ENCODE measurements at regions not wholly inside any gene's neighbourhood (a gene's known extent, or its start where the extent isn't known, plus 50 kb on each side); places are given as distances from the start of the nearest gene placed in this dataset.

DNA sequence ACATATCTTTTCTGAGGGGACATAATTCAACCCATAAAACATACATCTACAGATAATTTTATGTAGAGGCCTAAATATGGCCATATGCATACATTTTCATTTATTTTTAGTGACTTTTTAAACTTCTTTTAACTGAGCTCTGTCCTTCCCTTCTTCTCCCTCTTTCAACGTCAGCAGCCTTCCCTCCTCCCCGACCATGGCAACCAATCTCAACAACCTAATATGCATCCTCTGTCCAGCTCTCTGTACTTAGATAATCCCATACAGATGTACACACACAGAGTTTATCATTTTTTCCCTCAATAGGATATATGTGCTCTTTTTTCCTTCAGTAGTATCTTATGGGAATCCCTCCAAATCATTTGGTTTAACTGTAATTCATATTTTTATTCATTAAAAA lies 94.3 kb downstream of the CCDC71L start:
- Histone ChIP-seq H3K9me3 (no peaks in the 10 kb centered on the region), H3K27me3 (no peaks in the 10 kb centered on the region), H3K27ac (no peak overlapping the region), H3K4me1 (ENCODE audit: insufficient read depth) (no peaks in the 10 kb centered on the region), H3K36me3 (no peaks in the 10 kb centered on the region), H3K4me3 (no peak overlapping the region)
- 30 to 50% (median 38%) methylated on average over 2 of the region's 2 CpGs for WGBS, 3 donors
- TF ChIP-seq POLR2A (IDR thresholded peaks at IDR 0.05) (no peak), EP300 (IDR thresholded peaks at IDR 0.05) (no peak), CTCF (IDR thresholded peaks at IDR 0.05) (no peak)
- intact Hi-C loops (cut with DNase I) = no loop called here
- no peak for DNase-seq

DNA sequence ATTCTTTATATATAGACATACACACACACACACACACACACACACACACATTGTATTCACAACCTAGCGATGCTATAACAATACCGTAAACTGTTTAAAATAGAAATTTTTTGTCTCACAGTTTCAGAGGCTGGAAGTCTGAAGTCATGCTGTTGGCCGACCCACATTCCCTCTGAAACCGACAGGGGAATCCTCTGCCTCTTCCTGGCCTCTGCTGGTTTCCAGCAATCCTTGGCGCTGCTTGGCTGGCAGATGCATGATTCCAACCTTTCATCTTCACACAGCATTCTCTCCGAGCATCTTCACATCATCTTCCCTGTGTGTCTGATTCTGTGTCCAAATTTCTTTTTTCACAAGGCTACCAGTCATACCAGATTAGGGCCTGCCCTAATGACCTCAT lies 94.8 kb downstream of the CCDC71L start:
- Histone ChIP-seq H3K36me3 (no peaks in the 10 kb centered on the region), H3K4me3 (no peak overlapping the region), H3K4me1 (ENCODE audit: insufficient read depth) (no peaks in the 10 kb centered on the region), H3K27ac (no peak overlapping the region), H3K9me3 (no peaks in the 10 kb centered on the region), H3K27me3 (no peaks in the 10 kb centered on the region)
- intact Hi-C loops (cut with DNase I) = no loop called here
- TF ChIP-seq POLR2A (IDR thresholded peaks at IDR 0.05) (no peak), CTCF (IDR thresholded peaks at IDR 0.05) (no peak), EP300 (IDR thresholded peaks at IDR 0.05) (no peak)
- DNase-seq = no peak
- 74 to 81% (median 79%) methylated on average over 6 of the region's 6 CpGs for WGBS, 3 donors

- no peaks in the 10 kb centered on the region for H3K27me3 ChIP-seq
- H3K9me3 ChIP-seq = no peaks in the 10 kb centered on the region
- intact Hi-C loops (cut with DNase I) = no loop called here
- no peaks in the 10 kb centered on the region for H3K36me3 ChIP-seq
- H3K4me3 ChIP-seq = no peak overlapping the region
- H3K27ac ChIP-seq = no peak overlapping the region
- WGBS, 3 donors = 74 to 84% (median 81%) methylated on average over 1 of the region's 1 CpG
- H3K4me1 ChIP-seq (ENCODE audit: insufficient read depth) = no peaks in the 10 kb centered on the region
- DNase-seq = no peak
- TF ChIP-seq CTCF (IDR thresholded peaks at IDR 0.05) (no peak), POLR2A (IDR thresholded peaks at IDR 0.05) (no peak), EP300 (IDR thresholded peaks at IDR 0.05) (no peak)
These were observed 95.5 kb downstream of the CCDC71L start for GRCh38 chr7:106565428-106565827.

DNA sequence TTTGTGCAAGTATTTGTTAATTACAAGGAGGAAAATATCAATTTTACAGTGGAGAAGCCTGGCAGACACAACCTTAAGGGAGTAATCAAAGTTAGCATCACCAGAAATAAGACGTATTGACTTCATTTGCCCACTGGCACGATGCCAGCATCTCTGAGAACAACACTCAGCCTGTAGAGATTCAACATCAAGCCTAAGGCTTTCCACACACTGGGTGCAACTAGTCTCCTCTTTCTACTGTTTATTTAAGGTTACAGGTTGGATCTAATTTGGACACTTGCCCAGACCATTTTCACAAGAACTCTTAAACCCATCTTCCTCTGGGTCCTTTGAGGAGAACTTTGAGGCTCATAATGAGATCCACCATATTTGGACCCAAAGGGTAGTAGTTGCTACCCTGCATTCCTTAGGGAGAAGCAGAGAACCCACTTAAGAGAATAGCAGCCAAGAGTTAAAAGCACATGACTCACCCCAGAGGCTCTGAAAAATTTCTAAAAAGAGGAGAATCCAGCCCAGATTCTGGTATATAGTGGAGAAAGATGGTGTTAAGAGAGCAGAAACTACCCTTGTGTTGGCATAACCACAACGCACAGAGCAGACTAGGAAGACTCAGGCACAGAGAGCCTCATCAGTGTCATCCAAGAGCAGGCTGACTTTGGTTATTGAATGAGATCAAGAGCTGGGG lies 97.3 kb downstream of the CCDC71L start:
- intact Hi-C loops (cut with DNase I) = no loop called here
- no peaks in the 10 kb centered on the region for H3K9me3 ChIP-seq
- H3K4me1 ChIP-seq (ENCODE audit: insufficient read depth) = no peaks in the 10 kb centered on the region
- TF ChIP-seq CTCF (IDR thresholded peaks at IDR 0.05) = no peak
- no peak for TF ChIP-seq EP300 (IDR thresholded peaks at IDR 0.05)
- no peak for TF ChIP-seq POLR2A (IDR thresholded peaks at IDR 0.05)
- no peak for DNase-seq
- no peaks in the 10 kb centered on the region for H3K36me3 ChIP-seq
- H3K27me3 ChIP-seq = no peaks in the 10 kb centered on the region
- WGBS, 3 donors = 47 to 58% (median 52%) methylated on average over 3 of the region's 3 CpGs
- H3K27ac ChIP-seq = no peak overlapping the region
- no peak overlapping the region for H3K4me3 ChIP-seq
